Stimulated activated CD4-positive, alpha-beta T cell treated with anti-CD3 and anti-CD28 coated beads, Interleukin-15, amount 100 ng/mL, for 24 hours (primary cell): ENCODE measurements at regions not wholly inside any gene's neighbourhood (a gene's known extent, or its start where the extent isn't known, plus 50 kb on each side); places are given as distances from the start of the nearest gene placed in this dataset.
A peak's percentile ranks its signal among the peaks of the same experiment; 100 is the strongest.
"Not testable (repeated sequence)": the region's sequence is repeated elsewhere in the genome, so short reads cannot be mapped to it uniquely, and the experiment has no call there.

Source experiments
- DNase-seq: peaks from one replicate; pipeline ENCODE4 v3.0.0-alpha.2; 2020

DNA sequence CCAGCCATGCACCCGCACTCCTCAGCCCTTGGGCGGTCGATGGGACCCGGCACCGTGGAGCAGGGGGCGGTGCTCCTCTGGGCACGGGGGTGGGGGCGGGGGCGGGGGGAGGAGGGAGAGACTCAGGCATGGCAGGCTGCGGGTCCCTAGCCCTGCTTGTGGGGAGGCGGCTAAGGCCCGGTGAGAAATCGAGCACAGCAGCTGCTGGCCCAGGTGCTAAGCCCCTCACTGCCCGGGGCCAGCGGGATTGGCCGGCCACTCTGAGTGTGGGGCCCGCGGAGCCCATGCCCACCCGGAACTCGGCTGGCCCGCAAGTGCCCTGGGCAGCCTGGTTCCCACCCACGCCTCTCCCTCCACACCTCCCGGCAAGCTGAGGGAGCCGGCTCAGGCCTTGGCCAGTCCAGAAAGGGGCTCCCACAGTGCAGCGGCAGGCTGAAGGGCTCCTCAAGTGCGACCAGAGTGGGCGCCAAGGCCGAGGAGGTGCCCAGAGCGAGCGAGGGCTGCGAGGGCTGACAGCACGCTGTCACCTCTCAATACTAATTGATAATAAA, 611.7 kb upstream of the TBL1XR1 start:
- DNase-seq = not testable (repeated sequence)

GRCh38 chr3:177810162-177810623, 612.9 kb upstream of the TBL1XR1 start:
- DNase-seq = no peak

GRCh38 chr3:177811112-177811511, 613.8 kb upstream of the TBL1XR1 start:
- no peak for DNase-seq

DNA sequence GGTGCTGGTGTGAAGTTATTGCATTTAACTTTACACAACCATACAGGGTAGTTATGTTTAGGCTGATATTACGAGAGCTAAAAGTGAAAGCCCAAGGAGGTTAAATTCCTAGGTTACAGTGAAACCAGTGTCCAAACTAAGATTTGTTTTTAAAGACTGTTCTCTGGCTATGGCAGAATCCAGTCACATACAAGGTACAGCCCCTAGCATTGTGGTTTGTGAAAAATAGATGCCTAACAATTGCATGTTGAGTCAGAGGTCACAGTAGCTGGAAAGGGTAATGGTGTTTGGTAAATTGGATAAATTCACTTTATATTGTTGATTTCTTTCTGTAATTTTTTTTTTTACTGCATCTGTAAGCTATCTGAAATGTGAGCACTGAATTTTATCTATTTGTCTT, 614.6 kb upstream of the TBL1XR1 start:
- no peak for DNase-seq

GRCh38 chr3:177812492-177812891, 615.2 kb upstream of the TBL1XR1 start:
- no peak for DNase-seq

DNA sequence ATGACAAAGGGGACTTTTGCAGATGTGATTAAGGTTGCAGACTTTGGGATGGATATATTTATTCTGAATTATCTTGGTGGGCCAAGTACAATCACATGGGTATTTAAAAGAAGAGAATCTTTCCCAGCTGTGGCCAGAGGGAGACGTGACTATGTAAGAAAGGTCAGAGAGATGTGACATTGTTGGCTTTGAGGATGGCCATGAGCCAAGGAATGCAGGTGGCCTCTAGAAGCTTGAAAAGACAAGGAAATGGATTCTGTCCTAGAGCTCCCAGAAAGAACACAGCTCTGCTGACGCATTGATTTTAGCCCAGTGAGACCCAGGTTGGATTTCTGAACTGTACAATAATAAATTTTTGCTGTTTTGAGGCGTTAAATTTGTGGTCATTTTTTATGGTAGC, 616.0 kb upstream of the TBL1XR1 start:
- DNase-seq = no peak

- no peak for DNase-seq
Measured at GRCh38 chr3:177816667-177817208, 619.5 kb upstream of the TBL1XR1 start.

DNA sequence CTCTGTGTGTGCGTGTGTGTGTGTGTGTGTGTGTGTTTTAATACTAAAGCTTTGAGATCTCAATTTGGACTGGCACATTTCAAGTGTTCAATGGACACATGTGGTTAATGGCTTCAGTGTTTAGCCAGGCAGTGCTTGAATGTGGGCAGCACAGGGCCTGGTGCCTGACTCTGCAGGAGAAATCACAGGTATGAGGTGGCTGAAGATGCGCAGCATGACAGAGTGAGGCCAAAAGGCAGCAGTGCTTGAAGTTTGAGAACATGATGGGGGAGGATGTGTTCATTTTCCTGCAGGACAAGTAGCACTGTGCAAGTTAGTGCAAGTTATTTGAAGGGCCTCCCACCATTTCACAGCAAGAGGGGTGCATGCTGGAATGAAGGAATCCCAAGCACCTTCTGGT, 620.5 kb upstream of the TBL1XR1 start:
- DNase-seq = no peak

DNA sequence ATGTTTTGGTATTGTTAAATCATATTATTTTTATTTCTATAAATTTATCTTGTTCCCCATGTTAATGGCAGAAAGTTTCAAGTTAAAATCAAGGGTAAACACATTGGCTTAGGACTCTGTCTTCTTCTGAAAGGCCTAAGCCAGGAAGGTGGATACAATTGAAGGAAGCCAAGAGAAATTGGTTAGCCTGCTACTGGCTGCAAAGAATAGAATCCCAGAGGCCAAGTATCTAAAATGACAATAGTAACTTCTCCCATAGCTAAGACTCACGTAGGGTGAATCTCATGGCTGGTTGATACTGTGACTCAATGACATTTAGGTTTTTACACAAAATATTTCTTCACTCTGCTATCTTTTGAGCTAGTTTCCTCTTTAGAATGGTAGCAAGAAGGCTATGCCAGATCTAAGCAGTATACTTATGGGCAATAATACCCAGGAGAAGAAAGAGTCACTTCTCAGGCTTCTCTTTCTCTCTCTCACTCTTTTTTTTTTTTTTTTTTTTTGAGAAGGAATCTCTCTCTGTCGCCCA, 621.5 kb upstream of the TBL1XR1 start:
- DNase-seq = no peak

- no peak for DNase-seq
Measured at GRCh38 chr3:177820683-177821316, 623.5 kb upstream of the TBL1XR1 start.

DNA sequence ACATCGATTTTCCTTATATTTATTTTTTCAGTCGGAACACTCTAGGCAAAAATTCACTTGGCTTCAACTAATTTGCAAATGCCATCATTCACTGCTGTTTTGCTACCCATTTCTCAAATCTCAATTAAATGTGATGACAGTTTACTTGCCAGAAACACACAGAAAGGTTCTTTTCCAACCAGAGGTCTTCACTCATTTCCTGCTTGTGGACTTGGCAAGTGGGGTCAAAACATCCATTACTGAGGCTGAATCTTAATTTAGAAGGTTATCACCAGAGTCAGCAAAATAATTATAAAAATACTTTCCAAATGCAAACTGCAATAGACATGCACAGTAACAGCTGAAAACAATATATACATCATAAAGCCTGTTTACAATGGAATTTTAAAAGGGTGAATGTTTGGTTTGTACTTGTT, 625.4 kb upstream of the TBL1XR1 start:
- no peak for DNase-seq

DNA sequence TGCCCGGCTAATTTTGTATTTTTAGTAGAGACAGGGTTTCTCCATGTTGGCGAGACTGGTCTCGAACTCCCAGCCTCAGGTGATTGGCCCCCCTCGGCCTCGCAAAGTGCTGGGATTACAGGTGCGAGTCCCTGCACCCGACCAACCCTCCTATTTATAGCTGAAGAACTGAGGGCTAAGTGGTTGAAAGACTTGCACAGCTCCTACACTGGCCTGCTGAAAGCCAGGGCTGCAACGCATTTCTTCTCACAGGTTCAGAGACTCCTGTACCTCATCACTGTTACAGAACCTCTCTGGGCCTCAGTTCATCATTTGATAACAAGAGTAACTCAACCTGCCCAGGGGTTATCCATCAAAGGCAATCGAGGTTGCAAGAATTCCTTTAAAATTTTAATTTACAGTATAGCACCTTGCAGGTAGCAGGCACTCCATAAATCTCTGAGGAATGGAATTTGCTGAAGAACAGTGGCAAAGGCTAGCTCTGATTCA, 626.5 kb upstream of the TBL1XR1 start:
- DNase-seq = no peak

DNA sequence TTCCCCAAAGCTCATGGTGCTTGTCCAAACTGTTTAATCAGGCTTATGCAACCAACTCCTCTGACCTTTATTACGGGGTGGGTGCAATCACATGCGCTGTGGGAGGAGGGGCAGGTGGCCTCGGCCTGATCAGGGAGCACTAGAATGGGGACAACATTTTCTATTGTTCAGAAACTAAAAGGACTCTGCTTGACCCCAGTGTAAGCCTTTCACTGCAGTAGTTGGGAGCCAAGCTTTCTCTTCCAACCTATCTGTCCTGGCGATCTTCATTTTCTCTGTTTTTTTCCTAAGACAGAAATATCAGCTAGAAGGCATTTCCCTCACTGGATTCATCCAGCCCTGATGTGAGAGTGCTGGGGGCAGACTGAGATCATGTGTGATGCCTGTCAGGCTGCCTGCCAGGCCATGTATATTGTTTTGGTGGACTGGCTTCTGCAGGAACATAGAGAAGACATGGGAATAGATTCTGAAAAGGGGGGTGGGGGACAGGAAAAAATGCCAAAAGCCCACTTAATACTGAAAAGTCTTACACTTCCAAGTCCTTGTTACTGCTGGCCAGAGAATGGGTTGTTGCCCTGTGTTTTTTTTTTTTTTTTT, 627.0 kb upstream of the TBL1XR1 start:
- no peak for DNase-seq

- no peak for DNase-seq
Measured at GRCh38 chr3:177824841-177825240, 627.6 kb upstream of the TBL1XR1 start.

GRCh38 chr3:177826253-177826652, 629.0 kb upstream of the TBL1XR1 start:
- DNase-seq = no peak

GRCh38 chr3:177827511-177828207, 630.4 kb upstream of the TBL1XR1 start:
- DNase-seq = no peak

DNA sequence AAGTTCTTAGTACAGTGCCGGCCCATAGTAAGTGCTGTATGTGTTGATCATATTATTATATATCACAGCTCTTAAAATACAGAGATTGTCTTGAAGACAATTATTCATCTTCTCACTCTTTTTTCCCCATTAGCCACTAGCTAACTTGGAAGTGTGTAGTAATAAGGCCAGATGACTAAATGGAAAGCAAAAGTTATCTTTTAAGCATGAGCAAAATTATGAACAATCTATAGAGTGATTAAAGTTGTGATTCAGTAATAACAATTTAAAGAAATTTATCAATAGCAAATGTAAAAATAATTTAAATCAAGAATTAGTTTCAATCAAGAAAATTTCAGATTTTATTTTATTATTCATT, 630.9 kb upstream of the TBL1XR1 start:
- DNase-seq = no peak

GRCh38 chr3:177830411-177830849, 633.1 kb upstream of the TBL1XR1 start:
- DNase-seq = no peak

DNA sequence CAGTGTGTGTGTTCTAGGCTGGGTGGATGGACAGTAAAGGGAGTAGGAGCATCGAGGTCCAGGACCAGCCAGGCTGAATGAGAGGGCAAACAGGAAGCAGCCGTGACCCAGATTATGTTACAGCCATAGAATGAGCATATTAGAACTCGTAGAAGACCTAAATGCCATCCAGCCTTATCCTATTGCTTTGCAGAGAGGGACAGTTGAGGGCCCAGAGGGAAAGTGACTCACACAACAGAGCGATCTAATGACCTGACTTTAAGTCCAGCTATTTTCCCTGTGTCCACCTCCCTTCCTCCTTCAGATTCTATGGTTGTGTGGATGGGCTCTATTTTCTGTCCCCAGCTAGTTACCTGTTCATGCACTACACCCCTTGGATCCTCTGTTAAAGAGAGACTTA, 634.1 kb upstream of the TBL1XR1 start:
- DNase-seq = no peak

DNA sequence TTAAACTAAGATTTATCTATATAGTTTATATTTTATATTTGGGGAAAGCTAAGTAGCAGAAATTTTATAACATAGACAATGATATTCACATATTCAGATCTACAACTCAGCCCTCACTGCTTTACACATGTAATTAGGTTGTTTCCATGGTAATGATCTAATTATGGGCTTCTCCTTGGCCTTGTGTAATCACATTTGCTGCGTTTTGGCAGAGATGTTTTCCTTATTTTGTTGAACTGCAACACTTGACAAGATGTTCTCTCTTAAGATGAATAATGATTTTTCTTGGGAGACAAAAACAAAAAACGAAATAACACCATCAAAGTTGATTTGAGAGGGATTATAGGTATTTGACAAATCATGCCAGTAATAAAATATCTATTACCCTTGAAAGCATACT, 635.6 kb upstream of the TBL1XR1 start:
- no peak for DNase-seq

GRCh38 chr3:177833332-177833731, 636.0 kb upstream of the TBL1XR1 start:
- no peak for DNase-seq

DNA sequence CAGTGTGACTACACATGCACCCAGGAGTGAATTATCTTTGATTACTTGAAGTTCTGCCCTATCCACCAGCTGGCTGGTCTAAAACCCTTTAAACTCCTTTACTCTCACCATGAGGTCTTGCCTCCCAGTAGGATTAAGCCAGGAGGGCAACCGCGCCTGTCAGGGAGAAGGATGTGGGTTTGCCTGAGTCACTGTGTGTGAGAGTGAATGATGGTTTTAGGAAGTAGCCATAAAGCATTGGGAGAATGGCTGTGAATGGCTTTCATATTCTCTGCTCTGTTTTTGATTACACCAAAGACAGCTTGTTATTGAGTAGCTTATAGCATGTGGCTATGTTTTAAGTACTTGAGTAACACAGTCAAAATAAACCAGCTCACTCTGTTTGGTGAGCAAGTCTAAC, 637.7 kb upstream of the TBL1XR1 start:
- peak; percentile 5 for DNase-seq

DNA sequence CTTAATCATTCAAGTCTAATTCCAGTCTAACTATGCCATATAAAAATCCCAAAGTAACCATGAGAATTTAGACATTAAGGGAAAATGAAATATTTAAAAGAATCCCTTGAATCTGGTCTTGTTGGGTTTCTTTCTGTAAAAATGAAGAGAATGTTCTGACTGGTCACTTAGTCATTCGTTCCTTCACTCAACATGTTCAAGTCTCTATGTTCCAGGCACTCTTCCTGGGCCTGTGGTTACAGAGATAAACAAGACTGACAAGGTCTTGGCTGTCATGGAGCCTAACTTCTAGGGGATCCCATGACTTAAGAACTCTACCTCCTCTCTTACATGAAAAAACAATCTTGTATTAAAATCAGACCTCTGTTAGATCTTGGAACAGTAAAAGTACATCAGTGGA, 638.6 kb upstream of the TBL1XR1 start:
- no peak for DNase-seq
